Smooth muscle cell (in vitro differentiated cells): ENCODE measurements at regions not wholly inside any gene's neighbourhood (a gene's known extent, or its start where the extent isn't known, plus 50 kb on each side); places are given as distances from the start of the nearest gene placed in this dataset.

ENCODE experiments used
- DNase-seq: peaks from one replicate; lab custom pipeline; 2025; ENCODE audit not compliant: unreplicated experiment; lab: John Stamatoyannopoulos, UW
- H2AFZ ChIP-seq: fragments of 200-600 bp; sonication (generic); 2 replicates; pipeline ENCODE4 v1.6.0; 2016; ENCODE audit warnings: antibody characterized with exemption, low read depth, mild to moderate bottlenecking
- H3F3A ChIP-seq: fragments of 200-600 bp; sonication (generic); 2 replicates; pipeline ENCODE4 v1.6.0; 2017; ENCODE audit warnings: antibody characterized with exemption, low read depth
- H3K27ac ChIP-seq: fragments of 200-600 bp; sonication (generic); 2 replicates; pipeline ENCODE4 v1.5.1; 2016; ENCODE audit warnings: low read depth, mild to moderate bottlenecking
- H3K27me3 ChIP-seq: fragments of 200-600 bp; sonication (generic); 2 replicates; pipeline ENCODE4 v1.6.1; 2016; ENCODE audit warnings: low read depth, mild to moderate bottlenecking
- H3K36me3 ChIP-seq: fragments of 200-600 bp; sonication (generic); 2 replicates; pipeline ENCODE4 v1.5.1; 2016; ENCODE audit warnings: low read depth
- H3K4me1 ChIP-seq: fragments of 200-600 bp; sonication (generic); 2 replicates; pipeline ENCODE4 v1.5.1; 2016; ENCODE audit warnings: low read depth
- H3K4me2 ChIP-seq: fragments of 200-600 bp; sonication (generic); 2 replicates; pipeline ENCODE4 v1.6.0; 2016; ENCODE audit warnings: mild to moderate bottlenecking
- H3K4me3 ChIP-seq: fragments of 200-600 bp; sonication (generic); 2 replicates; pipeline ENCODE4 v1.5.1; 2016; ENCODE audit warnings: mild to moderate bottlenecking
- H3K79me2 ChIP-seq: fragments of 200-600 bp; sonication (generic); 2 replicates; pipeline ENCODE4 v1.6.0; 2016; ENCODE audit warnings: low read depth, mild to moderate bottlenecking
- H3K9ac ChIP-seq: fragments of 200-600 bp; sonication (generic); 2 replicates; pipeline ENCODE4 v1.6.0; 2016; ENCODE audit warnings: low read depth
- H3K9me3 ChIP-seq: fragments of 200-600 bp; sonication (generic); replicated peaks from 2 replicates; pipeline ENCODE4 v1.5.1; 2016; ENCODE audit warnings: low read depth
- H4K20me1 ChIP-seq: fragments of 200-600 bp; sonication (generic); 2 replicates; pipeline ENCODE4 v1.6.0; 2016; ENCODE audit warnings: low read depth
- CTCF ChIP-seq: fragments of 200-600 bp; sonication (generic); IDR thresholded peaks from 2 replicates; pipeline ENCODE4 v1.5.1; 2017; ENCODE audit warnings: borderline replicate concordance, mild to moderate bottlenecking, antibody characterized with exemption; ENCODE audit not compliant: insufficient read depth, poor library complexity, severe bottlenecking
- WGBS: methylation state at CpG from one replicate; pipeline ENCODE4 v1.1.7; 2016; ENCODE audit warnings: low lambda C conversion rate; 5-methylcytosine and 5-hydroxymethylcytosine counted together

- H3F3A ChIP-seq: no peaks in the 10 kb centered on the region
- no peak overlapping the region for H2AFZ ChIP-seq
- H3K4me1 ChIP-seq: no peaks in the 10 kb centered on the region
- no peaks in the 10 kb centered on the region for H3K27me3 ChIP-seq
- TF ChIP-seq CTCF: no peak
- 90% methylated on average over 3 of the region's 3 CpGs for WGBS
- H3K27ac ChIP-seq: no peak overlapping the region
- no peak overlapping the region for H3K9ac ChIP-seq
- H3K4me2 ChIP-seq: no peak overlapping the region
- DNase-seq: no peak
- no peak overlapping the region for H3K4me3 ChIP-seq
- H3K9me3 ChIP-seq: no peaks in the 10 kb centered on the region
- H3K36me3 ChIP-seq: no peaks in the 10 kb centered on the region
- no peaks in the 10 kb centered on the region for H3K79me2 ChIP-seq
- no peaks in the 10 kb centered on the region for H4K20me1 ChIP-seq
Observed at GRCh38 chr12:16435875-16436554, 88.6 kb downstream of the MGST1 start.

- H3K9ac ChIP-seq: no peak overlapping the region
- no peaks in the 10 kb centered on the region for H3K4me1 ChIP-seq
- H2AFZ ChIP-seq: no peak overlapping the region
- no peaks in the 10 kb centered on the region for H4K20me1 ChIP-seq
- no peaks in the 10 kb centered on the region for H3K27me3 ChIP-seq
- H3K36me3 ChIP-seq: no peaks in the 10 kb centered on the region
- H3K9me3 ChIP-seq: no peaks in the 10 kb centered on the region
- no peaks in the 10 kb centered on the region for H3F3A ChIP-seq
- no peak for DNase-seq
- H3K4me3 ChIP-seq: no peak overlapping the region
- WGBS: 81% methylated on average over 5 of the region's 5 CpGs
- H3K27ac ChIP-seq: no peak overlapping the region
- H3K79me2 ChIP-seq: no peaks in the 10 kb centered on the region
- no peak for TF ChIP-seq CTCF
- H3K4me2 ChIP-seq: peak overlapping the region; percentile 11
Observed at GRCh38 chr12:16437281-16437816, 89.9 kb downstream of the MGST1 start.

GRCh38 chr12:16437926-16438325, 90.5 kb downstream of the MGST1 start:
- H3K4me1 ChIP-seq: no peaks in the 10 kb centered on the region
- H2AFZ ChIP-seq: peak overlapping the region; percentile 0
- no peak overlapping the region for H3K4me3 ChIP-seq
- H4K20me1 ChIP-seq: no peaks in the 10 kb centered on the region
- no peaks in the 10 kb centered on the region for H3K79me2 ChIP-seq
- no peak for DNase-seq
- no peaks in the 10 kb centered on the region for H3K27me3 ChIP-seq
- no peaks in the 10 kb centered on the region for H3K36me3 ChIP-seq
- no peaks in the 10 kb centered on the region for H3K9me3 ChIP-seq
- H3K27ac ChIP-seq: no peak overlapping the region
- no peak overlapping the region for H3K9ac ChIP-seq
- no peak overlapping the region for H3K4me2 ChIP-seq
- H3F3A ChIP-seq: no peaks in the 10 kb centered on the region
- WGBS: 24% methylated on average over 2 of the region's 2 CpGs
- no peak for TF ChIP-seq CTCF

- no peak overlapping the region for H3K4me3 ChIP-seq
- H3F3A ChIP-seq: no peaks in the 10 kb centered on the region
- TF ChIP-seq CTCF: no peak
- no peak for DNase-seq
- H3K27ac ChIP-seq: no peak overlapping the region
- H3K36me3 ChIP-seq: no peaks in the 10 kb centered on the region
- 78% methylated on average over 2 of the region's 2 CpGs for WGBS
- peaks cover 10% of the 10 kb centered on the region for H3K4me1 ChIP-seq
- no peaks in the 10 kb centered on the region for H3K79me2 ChIP-seq
- H2AFZ ChIP-seq: no peak overlapping the region
- no peaks in the 10 kb centered on the region for H4K20me1 ChIP-seq
- no peaks in the 10 kb centered on the region for H3K27me3 ChIP-seq
- no peak overlapping the region for H3K4me2 ChIP-seq
- no peaks in the 10 kb centered on the region for H3K9me3 ChIP-seq
- no peak overlapping the region for H3K9ac ChIP-seq
Observed at GRCh38 chr12:16449459-16449858, 102.0 kb downstream of the MGST1 start.
